HEK293 (cell line): ENCODE measurements at regions not wholly inside any gene's neighbourhood (a gene's known extent, or its start where the extent isn't known, plus 50 kb on each side); places are given as distances from the start of the nearest gene placed in this dataset.

Experiments used
- CTCF ChIA-PET: fragments of 350-600 bp; formaldehyde crosslinking; extraction: SDS; loops from one replicate; lab custom pipeline; 2021; ENCODE audit warnings: antibody characterized with exemption; lab: Yijun Ruan, JAX
- POLR2A ChIA-PET: fragments of 300-600 bp; formaldehyde crosslinking; extraction: SDS; loops from one replicate; lab custom pipeline; 2020; ENCODE audit warnings: antibody characterized with exemption, inconsistent platforms; lab: Yijun Ruan, JAX
- H3K27ac ChIP-seq: fragments of 200-500 bp; sonication (Bioruptor generic); 2 replicates; pipeline ENCODE4 v1.5.1; 2014; ENCODE audit warnings: low read depth, low read length, control low read depth, inconsistent platforms; ENCODE audit errors: extremely low read depth
- H3K36me3 ChIP-seq, 2 experiments: fragments of 200-500 bp in 1 of 2; sonication (Bioruptor generic) in 1 of 2; 1 replicate in 1 of 2; 2 replicates in 1 of 2; pipeline ENCODE4 v1.5.1; 2014 to 2017; ENCODE audit warnings: inconsistent platforms in 2 of 2, low read length in 2 of 2; ENCODE audit not compliant: control insufficient read depth in 2 of 2, insufficient read depth in 1 of 2
- H3K4me1 ChIP-seq: fragments of 200-500 bp; sonication (Bioruptor generic); 2 replicates; pipeline ENCODE4 v1.5.1; 2014; ENCODE audit warnings: mild to moderate bottlenecking, low read length, inconsistent platforms; ENCODE audit not compliant: control insufficient read depth, insufficient read depth
- H3K4me3 ChIP-seq: 2 replicates; pipeline ENCODE4 v1.5.1; 2011; ENCODE audit warnings: low read depth, mild to moderate bottlenecking, control low read depth, low read length, moderate library complexity
- H3K9me3 ChIP-seq: fragments of 200-500 bp; sonication (Bioruptor generic); 2 replicates; pipeline ENCODE4 v1.5.1; 2014; ENCODE audit warnings: low read depth, low read length, inconsistent platforms; ENCODE audit not compliant: control insufficient read depth, insufficient read depth
- IKZF3 ChIP-seq: fragments of 450-650 bp; IDR thresholded peaks from 2 replicates; pipeline ENCODE4 v1.5.0; 2018; ENCODE audit warnings: missing biosample characterization, mild to moderate bottlenecking, missing genetic modification characterization, moderate library complexity
- SCRT1 ChIP-seq: fragments of 450-650 bp; formaldehyde crosslinking; IDR thresholded peaks from 2 replicates; pipeline ENCODE4 v1.5.1; 2016; ENCODE audit warnings: missing biosample characterization, missing genetic modification characterization, borderline replicate concordance
- SP7 ChIP-seq: fragments of 450-650 bp; formaldehyde crosslinking; IDR thresholded peaks from 2 replicates; pipeline ENCODE4 v1.5.1; 2016; ENCODE audit warnings: missing biosample characterization, missing genetic modification characterization
- YY2 ChIP-seq: fragments of 450-650 bp; formaldehyde crosslinking; IDR thresholded peaks from 2 replicates; pipeline ENCODE4 v1.5.1; 2016; ENCODE audit warnings: missing biosample characterization, missing genetic modification characterization
- ZBTB17 ChIP-seq: fragments of 450-650 bp; formaldehyde crosslinking; IDR thresholded peaks from 2 replicates; pipeline ENCODE4 v1.5.1; 2016; ENCODE audit warnings: missing biosample characterization, missing genetic modification characterization
- ZFHX2 ChIP-seq: fragments of 450-650 bp; formaldehyde crosslinking; conservative IDR thresholded peaks from 2 replicates; pipeline ENCODE4 v1.5.1; 2016; ENCODE audit warnings: missing biosample characterization, missing genetic modification characterization
- ZFP3 ChIP-seq: fragments of 450-650 bp; formaldehyde crosslinking; IDR thresholded peaks from 2 replicates; pipeline ENCODE4 v1.5.1; 2016; ENCODE audit warnings: low read depth, missing biosample characterization, missing genetic modification characterization
- ZNF133 ChIP-seq: fragments of 450-650 bp; formaldehyde crosslinking; IDR thresholded peaks from 2 replicates; pipeline ENCODE4 v1.5.1; 2016; ENCODE audit warnings: missing biosample characterization, missing genetic modification characterization
- ZNF239 ChIP-seq: fragments of 450-650 bp; formaldehyde crosslinking; IDR thresholded peaks from 2 replicates; pipeline ENCODE4 v1.5.1; 2016; ENCODE audit warnings: missing biosample characterization, missing genetic modification characterization
- ZNF248 ChIP-seq: fragments of 450-650 bp; formaldehyde crosslinking; IDR thresholded peaks from 2 replicates; pipeline ENCODE4 v1.5.1; 2017; ENCODE audit warnings: missing biosample characterization, missing genetic modification characterization
- ZNF37A ChIP-seq: fragments of 450-650 bp; IDR thresholded peaks from 2 replicates; pipeline ENCODE4 v1.5.1; 2018; ENCODE audit warnings: missing biosample characterization, missing genetic modification characterization
- ZNF529 ChIP-seq: fragments of 450-650 bp; formaldehyde crosslinking; IDR thresholded peaks from 2 replicates; pipeline ENCODE4 v1.5.1; 2017; ENCODE audit warnings: missing genetic modification characterization, missing biosample characterization; ENCODE audit not compliant: insufficient replicate concordance
- ZNF544 ChIP-seq: fragments of 450-650 bp; formaldehyde crosslinking; IDR thresholded peaks from 2 replicates; pipeline ENCODE4 v1.5.0; 2017; ENCODE audit warnings: missing biosample characterization, missing genetic modification characterization
- ZNF623 ChIP-seq: fragments of 450-650 bp; formaldehyde crosslinking; IDR thresholded peaks from 2 replicates; pipeline ENCODE4 v1.5.1; 2016; ENCODE audit warnings: missing biosample characterization, missing genetic modification characterization
- ZSCAN23 ChIP-seq: fragments of 450-650 bp; formaldehyde crosslinking; IDR thresholded peaks from 2 replicates; pipeline ENCODE4 v1.5.1; 2016; ENCODE audit warnings: missing biosample characterization, missing genetic modification characterization
- TF ChIP-seq, protein P1 (sequence below): fragments of 450-650 bp; formaldehyde crosslinking; IDR thresholded peaks from 2 replicates; pipeline ENCODE4 v1.5.1; 2016; ENCODE audit warnings: missing biosample characterization, missing genetic modification characterization
- TF ChIP-seq, protein P2 (sequence below): fragments of 450-650 bp; formaldehyde crosslinking; IDR thresholded peaks from 2 replicates; pipeline ENCODE4 v1.5.1; 2017; ENCODE audit warnings: missing biosample characterization, mild to moderate bottlenecking, missing genetic modification characterization, moderate library complexity
- TF ChIP-seq, protein P3 (sequence below): fragments of 450-650 bp; IDR thresholded peaks from 2 replicates; pipeline ENCODE4 v1.5.1; 2018; ENCODE audit warnings: missing biosample characterization, mild to moderate bottlenecking, missing genetic modification characterization
- TF ChIP-seq, protein P4 (sequence below): fragments of 450-650 bp; formaldehyde crosslinking; IDR thresholded peaks from 2 replicates; pipeline ENCODE4 v1.5.1; 2016; ENCODE audit warnings: missing biosample characterization, missing genetic modification characterization
- TF ChIP-seq, protein P5 (sequence below): fragments of 450-650 bp; formaldehyde crosslinking; IDR thresholded peaks from 2 replicates; pipeline ENCODE4 v1.5.1; 2016; ENCODE audit warnings: missing biosample characterization, missing genetic modification characterization
- TF ChIP-seq, protein P6 (sequence below): fragments of 450-650 bp; formaldehyde crosslinking; IDR thresholded peaks from 2 replicates; pipeline ENCODE4 v1.5.1; 2016; ENCODE audit warnings: missing biosample characterization, missing genetic modification characterization

DNA sequence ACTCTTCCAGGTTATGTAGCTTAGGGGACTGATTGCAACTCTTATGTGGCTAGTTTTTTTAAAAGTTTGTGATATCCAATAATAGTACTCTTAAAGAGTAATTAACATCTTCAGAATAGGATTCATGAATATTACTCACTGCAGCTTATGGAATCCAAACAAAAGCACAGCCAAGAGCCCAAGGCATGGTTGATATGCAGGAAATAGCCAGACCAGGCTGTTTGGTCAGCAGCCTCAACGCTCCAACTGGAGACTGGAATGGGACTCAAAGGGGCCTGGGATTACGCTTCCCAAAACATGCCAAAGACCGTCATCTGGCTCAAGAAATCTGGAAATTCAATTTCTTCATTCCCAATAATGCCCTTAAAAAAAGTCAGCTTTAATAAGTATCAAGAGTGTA is 268.6 kb downstream of the SEC61B start:
- H3K36me3 ChIP-seq: no peaks in the 10 kb centered on the region
- POLR2A ChIA-PET: no interaction called here
- CTCF ChIA-PET: no interaction called here
- H3K4me3 ChIP-seq: no peak overlapping the region
- no peaks in the 10 kb centered on the region for H3K4me1 ChIP-seq
- TF ChIP-seq YY2 (tag by site-specific recombination): no peak
- TF ChIP-seq ZNF37A: no peak
- no peaks in the 10 kb centered on the region for H3K9me3 ChIP-seq
- H3K27ac ChIP-seq: no peak overlapping the region

DNA sequence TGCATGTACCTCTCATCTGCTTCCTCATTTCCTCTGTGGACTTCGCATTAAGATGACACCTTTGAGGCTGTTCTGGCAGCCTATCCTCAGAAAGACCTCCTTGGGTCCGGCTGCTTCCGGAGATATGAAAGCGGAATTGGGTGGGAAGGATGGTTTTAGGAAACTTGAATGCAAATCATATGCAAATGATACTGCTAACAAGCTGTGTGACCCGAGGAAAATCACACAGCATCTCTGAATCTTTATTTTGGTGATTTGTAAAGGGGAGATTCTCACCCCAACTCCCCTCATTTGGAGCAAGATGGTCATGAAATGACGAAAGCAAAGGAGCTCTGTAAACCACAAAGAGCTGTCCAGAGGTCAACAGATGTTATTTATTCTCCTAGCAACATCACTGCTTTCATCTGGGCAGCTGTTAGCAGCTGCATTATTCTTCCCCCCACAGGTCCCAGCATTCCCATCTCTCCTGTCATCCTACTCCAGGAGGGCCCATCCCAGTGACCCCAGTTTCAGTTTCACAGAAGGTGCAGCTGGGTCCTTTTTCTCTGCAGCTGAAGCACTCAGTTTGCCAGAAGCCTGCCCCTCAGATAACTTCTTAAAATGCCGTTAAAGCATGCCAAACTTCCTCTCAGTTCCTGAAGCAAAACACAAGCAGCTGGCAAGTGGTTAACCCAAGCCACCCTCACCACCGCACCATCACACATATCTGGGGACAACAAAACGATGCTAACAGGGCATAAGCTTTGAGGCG is 269.5 kb downstream of the SEC61B start:
- POLR2A ChIA-PET: no interaction called here
- H3K36me3 ChIP-seq: no peaks in the 10 kb centered on the region
- no peaks in the 10 kb centered on the region for H3K9me3 ChIP-seq
- no peak overlapping the region for H3K4me3 ChIP-seq
- no peaks in the 10 kb centered on the region for H3K4me1 ChIP-seq
- CTCF ChIA-PET: no interaction called here
- TF ChIP-seq SP7 (tag by site-specific recombination): no peak
- no peak for TF ChIP-seq ZNF623 (tag by site-specific recombination)
- TF ChIP-seq, protein P1, sequence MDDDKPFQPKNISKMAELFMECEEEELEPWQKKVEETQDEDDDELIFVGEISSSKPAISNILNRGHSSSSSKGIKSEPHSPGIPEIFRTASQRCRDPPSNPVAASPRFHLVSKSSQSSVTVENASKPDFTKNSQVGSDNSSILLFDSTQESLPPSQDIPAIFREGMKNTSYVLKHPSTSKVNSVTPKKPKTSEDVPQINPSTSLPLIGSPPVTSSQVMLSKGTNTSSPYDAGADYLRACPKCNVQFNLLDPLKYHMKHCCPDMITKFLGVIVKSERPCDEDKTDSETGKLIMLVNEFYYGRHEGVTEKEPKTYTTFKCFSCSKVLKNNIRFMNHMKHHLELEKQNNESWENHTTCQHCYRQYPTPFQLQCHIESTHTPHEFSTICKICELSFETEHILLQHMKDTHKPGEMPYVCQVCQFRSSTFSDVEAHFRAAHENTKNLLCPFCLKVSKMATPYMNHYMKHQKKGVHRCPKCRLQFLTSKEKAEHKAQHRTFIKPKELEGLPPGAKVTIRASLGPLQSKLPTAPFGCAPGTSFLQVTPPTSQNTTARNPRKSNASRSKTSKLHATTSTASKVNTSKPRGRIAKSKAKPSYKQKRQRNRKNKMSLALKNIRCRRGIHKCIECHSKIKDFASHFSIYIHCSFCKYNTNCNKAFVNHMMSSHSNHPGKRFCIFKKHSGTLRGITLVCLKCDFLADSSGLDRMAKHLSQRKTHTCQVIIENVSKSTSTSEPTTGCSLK (tag by site-specific recombination): no peak
- TF ChIP-seq, protein P2, sequence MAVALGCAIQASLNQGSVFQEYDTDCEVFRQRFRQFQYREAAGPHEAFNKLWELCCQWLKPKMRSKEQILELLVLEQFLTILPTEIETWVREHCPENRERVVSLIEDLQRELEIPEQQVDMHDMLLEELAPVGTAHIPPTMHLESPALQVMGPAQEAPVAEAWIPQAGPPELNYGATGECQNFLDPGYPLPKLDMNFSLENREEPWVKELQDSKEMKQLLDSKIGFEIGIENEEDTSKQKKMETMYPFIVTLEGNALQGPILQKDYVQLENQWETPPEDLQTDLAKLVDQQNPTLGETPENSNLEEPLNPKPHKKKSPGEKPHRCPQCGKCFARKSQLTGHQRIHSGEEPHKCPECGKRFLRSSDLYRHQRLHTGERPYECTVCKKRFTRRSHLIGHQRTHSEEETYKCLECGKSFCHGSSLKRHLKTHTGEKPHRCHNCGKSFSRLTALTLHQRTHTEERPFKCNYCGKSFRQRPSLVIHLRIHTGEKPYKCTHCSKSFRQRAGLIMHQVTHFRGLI: no peak
- TF ChIP-seq ZBTB17 (tag by site-specific recombination): no peak
- TF ChIP-seq ZNF133 (tag by site-specific recombination): no peak
- no peak for TF ChIP-seq ZNF529
- no peak for TF ChIP-seq ZFP3
- no peak for TF ChIP-seq SCRT1 (tag by site-specific recombination)
- no peak for TF ChIP-seq ZNF239
- TF ChIP-seq IKZF3 (tag by site-specific recombination): no peak
- TF ChIP-seq, protein P3, sequence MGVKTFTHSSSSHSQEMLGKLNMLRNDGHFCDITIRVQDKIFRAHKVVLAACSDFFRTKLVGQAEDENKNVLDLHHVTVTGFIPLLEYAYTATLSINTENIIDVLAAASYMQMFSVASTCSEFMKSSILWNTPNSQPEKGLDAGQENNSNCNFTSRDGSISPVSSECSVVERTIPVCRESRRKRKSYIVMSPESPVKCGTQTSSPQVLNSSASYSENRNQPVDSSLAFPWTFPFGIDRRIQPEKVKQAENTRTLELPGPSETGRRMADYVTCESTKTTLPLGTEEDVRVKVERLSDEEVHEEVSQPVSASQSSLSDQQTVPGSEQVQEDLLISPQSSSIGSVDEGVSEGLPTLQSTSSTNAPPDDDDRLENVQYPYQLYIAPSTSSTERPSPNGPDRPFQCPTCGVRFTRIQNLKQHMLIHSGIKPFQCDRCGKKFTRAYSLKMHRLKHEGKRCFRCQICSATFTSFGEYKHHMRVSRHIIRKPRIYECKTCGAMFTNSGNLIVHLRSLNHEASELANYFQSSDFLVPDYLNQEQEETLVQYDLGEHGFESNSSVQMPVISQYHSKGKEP (tag by site-specific recombination): no peak
- H3K27ac ChIP-seq: no peak overlapping the region

DNA sequence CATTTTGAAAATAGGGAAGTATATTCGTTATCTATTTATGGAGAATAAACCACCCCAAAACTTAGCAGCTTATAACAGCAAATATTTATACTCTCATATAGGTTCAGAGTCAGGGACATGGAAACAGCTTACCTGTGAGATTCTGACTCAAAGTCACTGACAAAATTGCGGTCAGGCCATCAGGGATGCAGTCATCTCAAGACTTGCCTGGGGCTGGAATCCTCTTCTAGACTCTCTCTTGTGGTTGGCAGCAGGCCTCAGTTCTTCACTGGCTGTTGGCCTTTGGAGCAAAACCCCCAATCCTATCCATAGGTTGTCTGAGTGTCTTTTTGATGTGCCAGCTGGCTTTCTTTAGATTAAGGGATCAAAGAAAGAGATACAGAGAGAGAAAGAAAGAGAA is 275.6 kb downstream of the SEC61B start:
- Histone ChIP-seq H3K4me3 (no peak overlapping the region), H3K36me3 (no peaks in the 10 kb centered on the region), H3K4me1 (no peaks in the 10 kb centered on the region), H3K9me3 (no peaks in the 10 kb centered on the region), H3K27ac (no peak overlapping the region)
- ChIA-PET POLR2A (no interaction called here), CTCF (no interaction called here)
- TF ChIP-seq ZFHX2 (tag by site-specific recombination) (no peak), ZNF544 (tag by site-specific recombination) (no peak), ZNF133 (tag by site-specific recombination) (no peak), ZSCAN23 (no peak), ZNF248 (tag by site-specific recombination) (no peak)
- TF ChIP-seq, protein P4, sequence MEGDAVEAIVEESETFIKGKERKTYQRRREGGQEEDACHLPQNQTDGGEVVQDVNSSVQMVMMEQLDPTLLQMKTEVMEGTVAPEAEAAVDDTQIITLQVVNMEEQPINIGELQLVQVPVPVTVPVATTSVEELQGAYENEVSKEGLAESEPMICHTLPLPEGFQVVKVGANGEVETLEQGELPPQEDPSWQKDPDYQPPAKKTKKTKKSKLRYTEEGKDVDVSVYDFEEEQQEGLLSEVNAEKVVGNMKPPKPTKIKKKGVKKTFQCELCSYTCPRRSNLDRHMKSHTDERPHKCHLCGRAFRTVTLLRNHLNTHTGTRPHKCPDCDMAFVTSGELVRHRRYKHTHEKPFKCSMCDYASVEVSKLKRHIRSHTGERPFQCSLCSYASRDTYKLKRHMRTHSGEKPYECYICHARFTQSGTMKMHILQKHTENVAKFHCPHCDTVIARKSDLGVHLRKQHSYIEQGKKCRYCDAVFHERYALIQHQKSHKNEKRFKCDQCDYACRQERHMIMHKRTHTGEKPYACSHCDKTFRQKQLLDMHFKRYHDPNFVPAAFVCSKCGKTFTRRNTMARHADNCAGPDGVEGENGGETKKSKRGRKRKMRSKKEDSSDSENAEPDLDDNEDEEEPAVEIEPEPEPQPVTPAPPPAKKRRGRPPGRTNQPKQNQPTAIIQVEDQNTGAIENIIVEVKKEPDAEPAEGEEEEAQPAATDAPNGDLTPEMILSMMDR (tag by site-specific recombination): no peak
- TF ChIP-seq, protein P5, sequence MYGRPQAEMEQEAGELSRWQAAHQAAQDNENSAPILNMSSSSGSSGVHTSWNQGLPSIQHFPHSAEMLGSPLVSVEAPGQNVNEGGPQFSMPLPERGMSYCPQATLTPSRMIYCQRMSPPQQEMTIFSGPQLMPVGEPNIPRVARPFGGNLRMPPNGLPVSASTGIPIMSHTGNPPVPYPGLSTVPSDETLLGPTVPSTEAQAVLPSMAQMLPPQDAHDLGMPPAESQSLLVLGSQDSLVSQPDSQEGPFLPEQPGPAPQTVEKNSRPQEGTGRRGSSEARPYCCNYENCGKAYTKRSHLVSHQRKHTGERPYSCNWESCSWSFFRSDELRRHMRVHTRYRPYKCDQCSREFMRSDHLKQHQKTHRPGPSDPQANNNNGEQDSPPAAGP: no peak
- TF ChIP-seq, protein P6, sequence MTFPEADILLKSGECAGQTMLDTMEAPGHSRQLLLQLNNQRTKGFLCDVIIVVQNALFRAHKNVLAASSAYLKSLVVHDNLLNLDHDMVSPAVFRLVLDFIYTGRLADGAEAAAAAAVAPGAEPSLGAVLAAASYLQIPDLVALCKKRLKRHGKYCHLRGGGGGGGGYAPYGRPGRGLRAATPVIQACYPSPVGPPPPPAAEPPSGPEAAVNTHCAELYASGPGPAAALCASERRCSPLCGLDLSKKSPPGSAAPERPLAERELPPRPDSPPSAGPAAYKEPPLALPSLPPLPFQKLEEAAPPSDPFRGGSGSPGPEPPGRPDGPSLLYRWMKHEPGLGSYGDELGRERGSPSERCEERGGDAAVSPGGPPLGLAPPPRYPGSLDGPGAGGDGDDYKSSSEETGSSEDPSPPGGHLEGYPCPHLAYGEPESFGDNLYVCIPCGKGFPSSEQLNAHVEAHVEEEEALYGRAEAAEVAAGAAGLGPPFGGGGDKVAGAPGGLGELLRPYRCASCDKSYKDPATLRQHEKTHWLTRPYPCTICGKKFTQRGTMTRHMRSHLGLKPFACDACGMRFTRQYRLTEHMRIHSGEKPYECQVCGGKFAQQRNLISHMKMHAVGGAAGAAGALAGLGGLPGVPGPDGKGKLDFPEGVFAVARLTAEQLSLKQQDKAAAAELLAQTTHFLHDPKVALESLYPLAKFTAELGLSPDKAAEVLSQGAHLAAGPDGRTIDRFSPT (tag by site-specific recombination): no peak
